ENCODE measurements at regions not wholly inside any gene's neighbourhood (a gene's known extent, or its start where the extent isn't known, plus 50 kb on each side); places are given as distances from the start of the nearest gene placed in this dataset.

- TF ChIP-seq POLR2AphosphoS5 (IDR thresholded peaks at IDR 0.05; ENCODE audit: low read depth, low read length) (no peak), POLR2A (IDR thresholded peaks at IDR 0.05; ENCODE audit: low read depth, low read length) (no peak)
These were observed 173.7 kb upstream of the GALNTL6 start for GRCh38 chr4:171639540-171639939.
